Ascending aorta (tissue), 2 donors: ENCODE measurements at regions not wholly inside any gene's neighbourhood (a gene's known extent, or its start where the extent isn't known, plus 50 kb on each side); places are given as distances from the start of the nearest gene placed in this dataset.

ENCODE experiments used
- DNase-seq, 2 donors: peaks; one replicate each; pipeline ENCODE4 v3.0.0-alpha.2; 2019; ENCODE audit warnings: low spot score in 2 of 2
- H3K27ac ChIP-seq, 2 donors: fragments of 200-600 bp; sonication (generic); one replicate each; pipeline ENCODE4 v1.5.1; 2016 to 2017; ENCODE audit warnings: mild to moderate bottlenecking in 1 of 2
- H3K27me3 ChIP-seq: fragments of 200-600 bp; sonication (generic); one replicate; pipeline ENCODE4 v1.5.1; 2017
- H3K36me3 ChIP-seq, 2 donors: fragments of 200-600 bp; sonication (generic); one replicate each; pipeline ENCODE4 v1.5.1; 2016
- H3K4me1 ChIP-seq, 2 donors: fragments of 200-600 bp; sonication (generic); one replicate each; pipeline ENCODE4 v1.5.1; 2016 to 2017; ENCODE audit warnings: mild to moderate bottlenecking in 1 of 2
- H3K4me3 ChIP-seq, 2 donors: fragments of 200-600 bp; sonication (generic); one replicate each; pipeline ENCODE4 v1.5.1; 2016 to 2017; ENCODE audit warnings: mild to moderate bottlenecking in 1 of 2
- H3K9me3 ChIP-seq, 2 donors: fragments of 200-600 bp; sonication (generic); one replicate each; pipeline ENCODE4 v1.5.1; 2016
- CTCF ChIP-seq, 3 experiments: fragments of 200-600 bp in 2 of 3; fragments of 450-650 bp in 1 of 3; sonication (generic) in 2 of 3; IDR thresholded peaks; one replicate each; pipeline ENCODE4 v1.5.1; 2016 to 2019; ENCODE audit warnings: antibody characterized with exemption in 3 of 3, mild to moderate bottlenecking in 1 of 3, moderate library complexity in 1 of 3
- intact Hi-C: fragments of 100-400 bp; cut with DNase I; formaldehyde crosslinking; loops from one replicate; pipeline ENCODE4 v1.15.1; 2023

DNA sequence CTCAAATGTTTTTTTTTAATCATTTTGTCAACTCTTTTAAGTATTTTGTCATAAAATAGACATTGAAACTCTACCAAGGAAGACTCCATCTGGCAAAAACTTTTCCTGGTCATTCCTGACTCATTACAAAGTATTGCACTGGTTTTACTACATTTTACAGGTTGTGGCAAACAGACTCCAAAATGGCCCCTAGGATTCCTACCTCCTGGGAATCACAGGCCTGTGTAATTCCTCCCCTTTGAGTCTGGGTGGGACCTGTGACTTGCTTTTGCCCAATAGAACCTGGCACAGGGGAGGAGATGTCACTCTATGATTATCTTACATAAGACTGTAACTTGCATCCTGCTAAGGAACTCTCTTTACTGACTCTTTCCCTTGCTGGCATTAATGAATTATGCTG lies 123.6 kb upstream of the KCNJ6 start:
- no peak for DNase-seq
- H3K9me3 ChIP-seq: no peaks in the 10 kb centered on the region
- H3K27me3 ChIP-seq: no peaks in the 10 kb centered on the region
- H3K4me1 ChIP-seq: no peaks in the 10 kb centered on the region
- intact Hi-C loops: no loop called here
- H3K36me3 ChIP-seq: no peaks in the 10 kb centered on the region
- no peak overlapping the region for H3K27ac ChIP-seq
- no peak overlapping the region for H3K4me3 ChIP-seq
- TF ChIP-seq CTCF (IDR thresholded peaks at IDR 0.05): no peak

DNA sequence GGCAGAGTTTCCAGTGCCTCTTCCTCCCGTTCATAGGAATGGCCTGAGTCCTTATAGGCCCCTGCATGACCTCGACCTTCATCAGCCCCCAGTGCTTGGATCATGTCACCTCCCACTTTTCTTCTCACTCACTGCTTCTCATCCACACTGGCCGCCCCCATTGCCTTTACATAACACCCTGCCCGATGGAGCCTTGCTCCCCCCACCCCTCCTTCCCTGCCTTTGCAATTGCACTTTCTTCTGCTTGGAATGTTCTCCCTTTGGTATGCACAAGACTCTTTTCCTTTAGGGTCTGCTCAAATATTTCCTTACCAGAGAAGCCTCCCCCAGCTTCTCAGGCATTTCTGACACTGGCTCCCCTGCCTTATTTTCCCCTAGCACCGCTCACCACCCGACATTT lies 125.2 kb upstream of the KCNJ6 start:
- H3K36me3 ChIP-seq: no peaks in the 10 kb centered on the region
- intact Hi-C loops: no loop called here
- H3K4me3 ChIP-seq: no peak overlapping the region
- no peaks in the 10 kb centered on the region for H3K4me1 ChIP-seq
- H3K27ac ChIP-seq: no peak overlapping the region
- TF ChIP-seq CTCF (IDR thresholded peaks at IDR 0.05): no peak
- DNase-seq: no peak
- no peaks in the 10 kb centered on the region for H3K9me3 ChIP-seq
- no peaks in the 10 kb centered on the region for H3K27me3 ChIP-seq

DNA sequence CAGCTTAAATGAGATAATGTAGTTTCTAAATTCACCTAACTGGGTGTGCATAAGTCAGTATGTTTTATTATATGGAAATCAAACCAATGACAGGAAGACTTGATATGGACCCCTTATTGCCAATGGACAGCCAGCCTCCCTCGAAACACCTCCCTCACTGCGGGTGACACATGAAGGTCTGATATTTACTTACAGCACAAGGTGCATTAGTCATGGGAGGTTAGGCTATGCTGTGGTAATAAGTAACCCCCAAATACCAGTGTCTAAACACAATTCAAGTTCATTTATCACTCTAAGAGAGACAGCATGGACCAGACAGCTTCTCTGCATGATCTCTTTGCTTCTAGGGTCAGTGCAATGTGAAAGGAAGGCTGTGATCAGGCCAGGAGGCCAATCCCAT lies 126.0 kb upstream of the KCNJ6 start:
- H3K27ac ChIP-seq: no peak overlapping the region
- no peaks in the 10 kb centered on the region for H3K27me3 ChIP-seq
- H3K36me3 ChIP-seq: no peaks in the 10 kb centered on the region
- no peak for TF ChIP-seq CTCF (IDR thresholded peaks at IDR 0.05)
- DNase-seq: no peak
- H3K9me3 ChIP-seq: no peaks in the 10 kb centered on the region
- H3K4me1 ChIP-seq: no peaks in the 10 kb centered on the region
- no peak overlapping the region for H3K4me3 ChIP-seq
- intact Hi-C loops: no loop called here

DNA sequence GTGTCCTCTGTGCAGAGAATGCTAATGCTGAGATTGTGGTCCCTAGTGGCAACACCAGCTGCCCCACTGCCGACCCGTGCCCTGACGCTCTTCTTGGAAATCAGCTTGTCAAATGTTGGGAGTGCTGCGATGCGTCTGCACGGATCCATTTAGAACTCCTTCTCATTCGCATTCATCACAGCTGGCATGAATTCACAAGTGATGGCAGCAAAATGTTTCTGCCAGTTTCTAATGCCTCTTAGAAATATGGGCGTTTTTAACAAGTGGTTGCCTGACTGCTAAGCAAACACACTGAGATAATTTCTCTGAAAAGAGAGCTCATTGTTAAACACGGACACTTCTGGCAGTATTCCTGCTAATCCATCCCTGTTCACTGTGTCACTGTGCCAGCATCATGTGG lies 131.9 kb upstream of the KCNJ6 start:
- intact Hi-C loops: no loop called here
- TF ChIP-seq CTCF (IDR thresholded peaks at IDR 0.05): no peak
- Histone ChIP-seq H3K9me3 (no peaks in the 10 kb centered on the region), H3K4me1 (no peaks in the 10 kb centered on the region), H3K27me3 (no peaks in the 10 kb centered on the region), H3K36me3 (no peaks in the 10 kb centered on the region), H3K4me3 (no peak overlapping the region), H3K27ac (no peak overlapping the region)
- DNase-seq: no peak

DNA sequence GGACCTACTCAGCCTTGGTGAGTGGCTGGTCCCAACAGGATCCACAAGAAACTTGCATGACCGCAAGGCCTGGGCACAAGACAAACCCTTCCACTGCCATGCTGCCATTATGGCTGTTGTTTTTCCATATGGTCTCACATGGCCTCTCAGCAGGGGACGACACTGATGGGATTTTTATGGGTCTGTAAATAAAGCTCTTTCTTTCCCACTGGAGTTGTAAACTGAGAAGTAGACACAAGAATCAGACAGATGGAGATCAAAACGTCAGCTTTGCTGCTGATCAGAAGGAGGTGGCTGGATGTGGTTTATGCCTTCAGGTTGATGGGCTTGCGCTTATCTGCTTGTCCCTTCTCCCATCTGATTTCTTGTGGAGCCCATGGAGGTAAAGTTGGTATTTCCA lies 138.1 kb upstream of the KCNJ6 start:
- no peak overlapping the region for H3K27ac ChIP-seq
- no peaks in the 10 kb centered on the region for H3K27me3 ChIP-seq
- DNase-seq: no peak
- no peaks in the 10 kb centered on the region for H3K9me3 ChIP-seq
- H3K4me3 ChIP-seq: no peak overlapping the region
- TF ChIP-seq CTCF (IDR thresholded peaks at IDR 0.05): no peak
- H3K36me3 ChIP-seq: no peaks in the 10 kb centered on the region
- intact Hi-C loops: no loop called here
- no peaks in the 10 kb centered on the region for H3K4me1 ChIP-seq

DNA sequence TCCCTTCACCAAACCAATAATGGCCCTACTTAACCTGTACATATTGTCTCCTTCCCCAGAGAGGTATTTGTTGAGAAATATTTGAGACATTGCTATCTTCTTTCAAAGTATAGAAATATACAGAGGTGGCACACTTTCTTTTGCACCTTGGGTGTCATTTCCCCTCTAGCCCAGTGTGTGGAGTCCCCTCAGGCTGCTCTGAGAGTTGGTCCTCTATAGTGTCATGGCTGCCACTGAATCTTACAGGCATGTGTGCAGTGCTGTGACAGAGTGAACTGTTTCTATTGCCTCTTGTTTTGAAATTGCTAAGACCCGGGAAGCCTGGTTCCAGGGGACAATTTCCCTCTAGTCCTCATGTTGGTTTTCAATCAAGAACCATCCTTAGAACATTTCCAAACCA lies 140.2 kb upstream of the KCNJ6 start:
- H3K27ac ChIP-seq: no peak overlapping the region
- H3K9me3 ChIP-seq: no peaks in the 10 kb centered on the region
- H3K36me3 ChIP-seq: no peaks in the 10 kb centered on the region
- intact Hi-C loops: no loop called here
- no peaks in the 10 kb centered on the region for H3K4me1 ChIP-seq
- H3K27me3 ChIP-seq: no peaks in the 10 kb centered on the region
- TF ChIP-seq CTCF (IDR thresholded peaks at IDR 0.05): no peak
- H3K4me3 ChIP-seq: no peak overlapping the region
- DNase-seq: no peak
